SJSA1 (cell line): ENCODE measurements at regions not wholly inside any gene's neighbourhood (a gene's known extent, or its start where the extent isn't known, plus 50 kb on each side); places are given as distances from the start of the nearest gene placed in this dataset.
"Not testable (repeated sequence)": the region's sequence is repeated elsewhere in the genome, so short reads cannot be mapped to it uniquely, and the experiment has no call there.

Experiments
- DNase-seq, 2 experiments: peaks; one replicate each; pipeline ENCODE4 v3.0.0-alpha.2; 2015 to 2020; ENCODE audit warnings: low spot score in 2 of 2, low read depth in 1 of 2
- H3K27ac ChIP-seq: fragments of 250-450 bp; sonication (Bioruptor Pico); 2 replicates; pipeline ENCODE4 v1.5.1; 2020; ENCODE audit warnings: mild to moderate bottlenecking, moderate library complexity
- H3K27me3 ChIP-seq: fragments of 250-450 bp; sonication (Bioruptor Pico); replicated peaks from 2 replicates; pipeline ENCODE4 v1.5.1; 2020; ENCODE audit warnings: mild to moderate bottlenecking, moderate library complexity
- H3K36me3 ChIP-seq: fragments of 250-450 bp; sonication (Bioruptor Pico); 2 replicates; pipeline ENCODE4 v1.5.1; 2020; ENCODE audit warnings: mild to moderate bottlenecking
- H3K4me1 ChIP-seq: fragments of 250-450 bp; sonication (Bioruptor Pico); replicated peaks from 2 replicates; pipeline ENCODE4 v1.6.1; 2021; ENCODE audit warnings: mild to moderate bottlenecking
- H3K4me3 ChIP-seq: fragments of 250-450 bp; sonication (Bioruptor Pico); 2 replicates; pipeline ENCODE4 v1.5.1; 2020; ENCODE audit warnings: mild to moderate bottlenecking
- H3K9me3 ChIP-seq: fragments of 250-450 bp; sonication (Bioruptor Pico); replicated peaks from 2 replicates; pipeline ENCODE4 v1.5.1; 2020; ENCODE audit warnings: mild to moderate bottlenecking

DNA sequence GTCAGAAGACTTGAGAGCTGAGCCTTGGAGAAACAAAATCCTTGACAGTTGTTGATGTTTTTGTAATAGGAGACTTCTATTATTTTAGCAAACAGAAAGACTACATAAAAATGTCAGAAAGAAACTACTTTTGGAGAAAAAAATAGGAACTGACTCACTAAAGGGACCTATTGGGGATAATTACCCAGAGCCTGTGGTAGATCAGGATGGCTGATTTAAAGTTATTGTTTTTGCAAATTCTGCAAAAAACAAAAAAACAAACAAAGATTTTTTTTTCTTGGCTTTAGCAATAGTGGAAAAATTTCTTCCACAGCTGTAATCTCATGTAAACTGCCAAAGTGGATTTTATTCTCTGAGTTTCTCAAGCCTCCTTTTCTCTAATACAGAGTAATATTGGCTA lies 101.5 kb upstream of the SATB1 start:
- Histone ChIP-seq H3K9me3 (no peaks in the 10 kb centered on the region), H3K36me3 (no peaks in the 10 kb centered on the region), H3K4me3 (no peak overlapping the region), H3K27ac (no peak overlapping the region), H3K4me1 (no peaks in the 10 kb centered on the region), H3K27me3 (no peaks in the 10 kb centered on the region)
- no peak for DNase-seq

- not testable (repeated sequence) for H3K4me3 ChIP-seq, H3K27ac ChIP-seq, H3K4me1 ChIP-seq, H3K36me3 ChIP-seq, H3K27me3 ChIP-seq, DNase-seq, H3K9me3 ChIP-seq
Measured at GRCh38 chr3:18516170-18516569, 91.0 kb upstream of the SATB1 start.

DNA sequence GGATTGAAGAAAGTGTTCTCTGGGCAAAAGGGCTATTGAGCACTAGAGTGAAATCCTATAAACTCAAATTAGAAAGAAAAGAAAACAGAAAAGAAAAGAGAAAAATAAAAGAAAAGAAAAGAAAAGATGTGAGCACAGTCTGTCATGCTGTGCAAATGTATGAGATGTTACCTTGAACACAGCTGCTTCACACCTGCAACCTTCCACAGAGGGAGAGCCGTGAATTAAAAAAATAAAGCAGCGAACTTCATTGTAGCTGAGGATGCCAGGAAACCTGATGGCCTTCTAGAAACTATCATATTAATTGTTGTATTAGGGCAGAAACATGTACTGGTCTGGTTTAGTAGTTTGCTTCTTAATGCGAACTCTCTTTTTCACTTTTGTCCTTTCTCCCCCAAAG lies 88.0 kb upstream of the SATB1 start:
- H3K36me3 ChIP-seq, result no peaks in the 10 kb centered on the region
- no peaks in the 10 kb centered on the region for H3K4me1 ChIP-seq
- H3K9me3 ChIP-seq, result no peaks in the 10 kb centered on the region
- H3K4me3 ChIP-seq, result no peak overlapping the region
- no peak overlapping the region for H3K27ac ChIP-seq
- no peaks in the 10 kb centered on the region for H3K27me3 ChIP-seq
- no peak for DNase-seq

- Histone ChIP-seq H3K27ac (no peak overlapping the region), H3K9me3 (no peaks in the 10 kb centered on the region), H3K27me3 (no peaks in the 10 kb centered on the region), H3K4me3 (no peak overlapping the region), H3K4me1 (no peaks in the 10 kb centered on the region), H3K36me3 (no peaks in the 10 kb centered on the region)
- DNase-seq, result no peak
Measured at GRCh38 chr3:18512007-18512406, 86.9 kb upstream of the SATB1 start.

GRCh38 chr3:18510947-18511346 lies 85.8 kb upstream of the SATB1 start:
- Histone ChIP-seq H3K36me3 (no peaks in the 10 kb centered on the region), H3K4me3 (no peak overlapping the region), H3K27me3 (no peaks in the 10 kb centered on the region), H3K27ac (no peak overlapping the region), H3K4me1 (no peaks in the 10 kb centered on the region), H3K9me3 (no peaks in the 10 kb centered on the region)
- DNase-seq, result no peak

DNA sequence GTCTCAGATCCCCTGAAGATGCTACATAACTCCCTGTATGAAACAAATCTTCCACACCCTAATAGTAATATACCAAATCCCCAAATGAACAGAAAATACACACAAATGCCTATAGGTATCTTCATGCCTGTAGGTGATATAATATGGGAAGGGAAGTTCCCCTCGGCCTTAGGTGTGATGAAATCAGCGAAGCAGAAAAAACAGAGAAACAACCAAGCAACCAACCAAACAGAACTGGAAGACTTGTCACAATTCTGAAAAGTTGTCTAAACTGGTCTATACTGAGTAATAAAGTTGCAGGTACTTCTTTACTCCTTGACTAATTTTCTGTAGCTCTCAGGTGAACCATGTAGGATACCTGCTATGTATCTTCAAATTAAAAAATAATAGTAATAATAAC lies 82.2 kb upstream of the SATB1 start:
- Histone ChIP-seq H3K27me3 (no peaks in the 10 kb centered on the region), H3K27ac (no peak overlapping the region), H3K4me3 (no peak overlapping the region), H3K9me3 (no peaks in the 10 kb centered on the region), H3K4me1 (no peaks in the 10 kb centered on the region), H3K36me3 (no peaks in the 10 kb centered on the region)
- DNase-seq, result no peak

- Histone ChIP-seq H3K27me3 (no peaks in the 10 kb centered on the region), H3K4me3 (no peak overlapping the region), H3K36me3 (no peaks in the 10 kb centered on the region), H3K27ac (no peak overlapping the region), H3K4me1 (no peaks in the 10 kb centered on the region), H3K9me3 (no peaks in the 10 kb centered on the region)
- DNase-seq, result no peak
Measured at GRCh38 chr3:18505056-18505455, 79.9 kb upstream of the SATB1 start.

GRCh38 chr3:18501679-18502343 lies 76.7 kb upstream of the SATB1 start:
- H3K36me3 ChIP-seq, result no peaks in the 10 kb centered on the region
- H3K9me3 ChIP-seq, result no peaks in the 10 kb centered on the region
- H3K4me1 ChIP-seq, result no peaks in the 10 kb centered on the region
- no peak overlapping the region for H3K4me3 ChIP-seq
- H3K27ac ChIP-seq, result no peak overlapping the region
- no peak for DNase-seq
- H3K27me3 ChIP-seq, result no peaks in the 10 kb centered on the region

- H3K4me1 ChIP-seq, result no peaks in the 10 kb centered on the region
- H3K27me3 ChIP-seq, result no peaks in the 10 kb centered on the region
Measured at GRCh38 chr3:18500322-18500721, 75.2 kb upstream of the SATB1 start.

DNA sequence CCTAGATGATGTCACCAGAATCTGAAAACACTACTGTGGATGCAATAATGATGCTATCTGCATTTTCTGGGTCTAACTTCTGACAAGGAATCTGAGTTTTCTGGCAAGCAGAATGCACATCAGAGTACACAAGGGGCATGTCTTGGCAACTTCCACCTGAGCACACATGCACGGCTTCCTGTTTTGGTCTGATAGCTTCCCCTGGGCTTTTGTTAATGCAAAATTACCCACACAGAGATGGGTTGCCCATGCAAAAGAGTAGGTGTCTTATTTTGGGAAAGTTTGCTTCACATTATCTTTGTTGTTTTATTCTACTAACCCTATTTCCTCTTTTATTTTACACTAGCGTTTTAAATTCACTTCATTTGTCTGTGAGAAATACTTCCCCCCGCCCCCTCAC lies 74.2 kb upstream of the SATB1 start:
- no peaks in the 10 kb centered on the region for H3K36me3 ChIP-seq
- no peak overlapping the region for H3K4me3 ChIP-seq
- no peak for DNase-seq
- no peaks in the 10 kb centered on the region for H3K4me1 ChIP-seq
- no peaks in the 10 kb centered on the region for H3K27me3 ChIP-seq
- no peak overlapping the region for H3K27ac ChIP-seq
- H3K9me3 ChIP-seq, result no peaks in the 10 kb centered on the region

More at GRCh38 chr3:18500322-18500721, 75.2 kb upstream of the SATB1 start:
- H3K4me3 ChIP-seq, result no peak overlapping the region
- no peaks in the 10 kb centered on the region for H3K9me3 ChIP-seq
- no peaks in the 10 kb centered on the region for H3K36me3 ChIP-seq
- no peak for DNase-seq
- no peak overlapping the region for H3K27ac ChIP-seq

- H3K27me3 ChIP-seq, result no peaks in the 10 kb centered on the region
- DNase-seq, result no peak
- no peaks in the 10 kb centered on the region for H3K9me3 ChIP-seq
- no peaks in the 10 kb centered on the region for H3K36me3 ChIP-seq
- no peak overlapping the region for H3K4me3 ChIP-seq
- no peak overlapping the region for H3K27ac ChIP-seq
- no peaks in the 10 kb centered on the region for H3K4me1 ChIP-seq
Measured at GRCh38 chr3:18494251-18494650, 69.1 kb upstream of the SATB1 start.

GRCh38 chr3:18489939-18490338 lies 64.8 kb upstream of the SATB1 start:
- no peak for DNase-seq
- no peaks in the 10 kb centered on the region for H3K36me3 ChIP-seq
- no peak overlapping the region for H3K27ac ChIP-seq

GRCh38 chr3:18483226-18483625 lies 58.1 kb upstream of the SATB1 start:
- H3K36me3 ChIP-seq, result no peaks in the 10 kb centered on the region
- no peaks in the 10 kb centered on the region for H3K9me3 ChIP-seq
- no peak for DNase-seq
- H3K4me1 ChIP-seq, result no peaks in the 10 kb centered on the region
- no peak overlapping the region for H3K27ac ChIP-seq
- no peaks in the 10 kb centered on the region; the same call in 1 of the 2 replicates for H3K27me3 ChIP-seq
- no peak overlapping the region for H3K4me3 ChIP-seq

More at GRCh38 chr3:18489939-18490338, 64.8 kb upstream of the SATB1 start:
- Histone ChIP-seq H3K4me1 (no peaks in the 10 kb centered on the region), H3K4me3 (no peak overlapping the region), H3K9me3 (no peaks in the 10 kb centered on the region), H3K27me3 (no peaks in the 10 kb centered on the region)

GRCh38 chr3:18481946-18482548 lies 56.9 kb upstream of the SATB1 start:
- Histone ChIP-seq H3K36me3 (no peaks in the 10 kb centered on the region), H3K9me3 (no peaks in the 10 kb centered on the region), H3K4me1 (no peaks in the 10 kb centered on the region), H3K27me3 (no peaks in the 10 kb centered on the region; the same call in 1 of the 2 replicates), H3K4me3 (no peak overlapping the region), H3K27ac (no peak overlapping the region)
- no peak for DNase-seq

GRCh38 chr3:18477620-18478019 lies 52.5 kb upstream of the SATB1 start:
- Histone ChIP-seq H3K9me3 (no peaks in the 10 kb centered on the region), H3K4me1 (no peaks in the 10 kb centered on the region)
- no peak for DNase-seq

More at GRCh38 chr3:18477620-18478019, 52.5 kb upstream of the SATB1 start:
- Histone ChIP-seq H3K4me3 (no peak overlapping the region), H3K27ac (no peak overlapping the region), H3K27me3 (no peaks in the 10 kb centered on the region; the same call in 1 of the 2 replicates), H3K36me3 (no peaks in the 10 kb centered on the region)
